Activated CD4-positive, alpha-beta T cell treated with anti-CD3 and anti-CD28 coated beads, Interleukin-2, amount 50 U/mL, for 24 hours (primary cell): ENCODE measurements at regions not wholly inside any gene's neighbourhood (a gene's known extent, or its start where the extent isn't known, plus 50 kb on each side); places are given as distances from the start of the nearest gene placed in this dataset.

Experiments used
- DNase-seq, 2 donors: peaks; one replicate each; pipeline ENCODE4 v3.0.0-alpha.2; 2020; ENCODE audit warnings: low read depth in 1 of 2, low spot score in 1 of 2

DNA sequence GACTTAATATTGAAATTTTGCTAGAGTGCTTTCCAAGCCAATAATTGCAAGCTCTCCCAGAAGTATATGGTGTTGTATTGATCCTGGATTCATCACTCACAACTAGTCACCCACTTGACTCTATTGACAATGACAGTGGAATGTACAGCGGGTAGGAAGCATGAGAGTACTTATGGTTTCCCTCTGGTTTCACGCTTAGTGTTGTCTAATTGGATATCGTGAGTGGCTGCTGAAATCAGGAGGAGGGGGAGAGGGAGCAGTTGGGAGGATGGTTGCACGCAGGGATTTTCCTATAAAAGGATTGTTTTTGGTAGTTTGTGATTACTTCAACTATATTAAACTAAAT is 1819.5 kb upstream of the TENM3 start:
- no peak for DNase-seq

DNA sequence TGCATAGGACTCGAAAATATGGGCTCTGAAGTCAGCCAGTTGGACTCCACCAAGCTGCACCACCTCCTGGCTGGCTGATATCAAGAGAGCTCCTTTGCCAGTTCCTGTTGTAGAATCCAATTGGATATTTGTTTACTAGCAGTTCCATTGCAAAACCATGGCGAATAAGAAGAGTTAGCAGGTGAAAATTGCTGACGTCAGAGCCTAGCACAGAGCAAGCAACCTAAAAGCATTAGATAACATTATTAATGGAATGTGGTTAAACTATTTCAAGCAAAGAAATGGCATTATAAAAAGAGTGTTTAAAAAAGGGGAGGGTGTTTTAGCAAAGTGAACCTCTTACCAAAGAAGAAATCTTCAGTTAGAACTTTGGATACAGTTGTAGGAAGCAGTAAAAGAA is 1816.3 kb upstream of the TENM3 start:
- no peak for DNase-seq

DNA sequence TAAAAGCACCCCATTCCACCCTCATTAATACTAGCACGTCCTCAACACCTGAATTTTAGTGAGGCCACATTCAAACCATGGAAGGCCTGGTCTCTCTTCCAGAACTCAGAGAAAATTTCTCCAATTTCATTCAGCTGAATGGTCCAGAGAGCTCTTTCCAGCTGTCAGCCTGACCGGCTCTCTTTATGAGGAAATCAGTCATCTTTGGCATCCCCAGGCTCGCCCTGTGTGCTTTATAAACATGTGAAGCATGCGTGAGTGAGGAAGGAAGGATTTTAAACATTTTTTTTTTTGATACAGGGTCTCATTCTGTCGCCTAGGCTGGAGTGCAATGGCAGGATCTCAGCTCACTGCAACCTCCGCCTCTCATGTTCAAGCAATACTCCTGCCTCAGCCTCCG is 1812.9 kb upstream of the TENM3 start:
- DNase-seq = no peak

DNA sequence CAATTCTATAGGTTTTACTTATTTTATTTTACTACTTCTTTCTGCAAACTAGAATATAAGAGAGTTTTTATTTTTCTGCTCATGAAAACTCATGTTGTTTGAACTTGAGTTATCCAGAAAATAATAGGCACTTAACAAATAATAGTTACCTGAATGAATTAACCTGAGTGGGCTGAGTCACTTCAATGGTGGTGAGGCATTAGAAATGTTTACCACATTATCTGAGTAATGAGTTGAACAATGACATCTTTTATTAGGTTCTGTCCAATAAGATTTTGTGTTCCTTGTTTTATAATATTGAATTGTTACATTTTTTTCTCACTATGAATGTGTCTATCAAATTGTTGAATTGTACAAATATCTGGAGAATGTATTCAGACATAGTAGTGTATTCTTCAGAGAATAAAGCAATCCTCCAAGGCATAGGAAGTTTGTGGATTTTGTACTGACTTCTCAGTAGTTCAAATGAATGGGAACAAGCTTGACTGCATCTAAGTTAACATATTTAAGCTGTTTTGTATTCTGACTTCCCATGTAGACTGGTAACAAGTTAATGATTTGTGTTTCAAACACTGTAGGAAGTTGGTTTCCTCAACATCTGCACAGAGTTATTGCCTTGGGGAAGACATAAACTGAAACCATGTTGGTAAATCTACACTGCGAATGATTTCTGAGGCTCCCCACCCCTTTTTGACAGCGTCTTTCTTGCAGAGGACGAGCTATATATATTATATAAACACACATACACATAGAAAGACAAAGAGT is 1808.9 kb upstream of the TENM3 start:
- DNase-seq = no peak

DNA sequence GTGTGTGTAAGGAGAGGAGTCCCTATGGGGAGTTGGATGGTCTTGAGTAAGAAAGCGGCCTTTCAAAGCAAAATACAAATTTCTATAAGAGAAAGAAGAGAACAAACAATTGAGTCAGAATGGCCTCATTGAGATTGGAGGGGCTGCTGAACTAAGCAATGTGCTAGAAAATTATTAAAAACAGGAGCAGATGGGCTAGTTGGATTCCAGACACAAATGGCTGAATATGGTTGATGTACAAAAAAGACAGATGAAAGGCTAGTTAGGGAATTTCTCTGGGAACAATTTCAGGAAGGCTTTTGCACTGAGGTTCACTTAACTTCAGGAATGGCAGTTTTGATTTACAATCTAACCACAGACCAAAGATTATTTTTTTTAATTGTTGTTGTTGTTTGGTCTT is 1806.8 kb upstream of the TENM3 start:
- no peak for DNase-seq

DNA sequence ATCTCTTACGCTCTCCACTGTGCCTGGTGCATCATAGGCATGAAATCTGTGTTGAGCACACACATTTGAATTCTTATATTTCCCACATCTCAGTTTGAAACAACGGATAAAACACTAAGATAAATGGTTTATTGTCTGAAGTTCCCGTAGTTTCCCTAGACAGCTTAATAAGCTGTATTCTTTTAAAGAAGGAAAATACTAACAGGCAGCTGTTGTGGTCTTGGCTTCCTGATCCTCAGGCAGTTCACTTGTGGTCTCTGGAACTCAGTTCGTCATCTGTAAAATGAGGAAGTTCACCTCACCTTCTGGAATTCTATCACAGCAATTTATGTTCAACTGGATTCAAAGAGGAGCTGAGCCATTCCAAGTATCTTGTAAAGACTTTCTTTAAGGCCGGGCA is 1805.6 kb upstream of the TENM3 start:
- no peak for DNase-seq

DNA sequence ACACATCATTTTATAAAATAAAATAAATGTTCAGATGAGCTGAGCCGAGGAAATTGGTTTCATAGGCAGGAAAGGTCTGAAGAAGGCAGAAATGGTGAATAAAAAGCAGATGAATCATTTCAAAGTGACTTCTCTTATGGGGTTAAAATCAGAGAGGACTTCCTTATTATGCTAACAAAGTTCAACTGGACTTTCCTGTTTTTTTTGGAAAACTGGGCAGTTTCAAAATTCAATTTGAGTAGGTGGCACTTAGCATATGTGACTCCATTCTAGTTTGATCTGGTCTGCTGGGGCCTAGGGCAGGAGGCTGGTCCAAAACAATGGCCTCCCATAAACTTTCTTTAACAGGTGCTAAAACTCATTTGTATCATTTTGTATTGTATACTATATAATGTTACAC is 1794.9 kb upstream of the TENM3 start:
- DNase-seq = no peak

DNA sequence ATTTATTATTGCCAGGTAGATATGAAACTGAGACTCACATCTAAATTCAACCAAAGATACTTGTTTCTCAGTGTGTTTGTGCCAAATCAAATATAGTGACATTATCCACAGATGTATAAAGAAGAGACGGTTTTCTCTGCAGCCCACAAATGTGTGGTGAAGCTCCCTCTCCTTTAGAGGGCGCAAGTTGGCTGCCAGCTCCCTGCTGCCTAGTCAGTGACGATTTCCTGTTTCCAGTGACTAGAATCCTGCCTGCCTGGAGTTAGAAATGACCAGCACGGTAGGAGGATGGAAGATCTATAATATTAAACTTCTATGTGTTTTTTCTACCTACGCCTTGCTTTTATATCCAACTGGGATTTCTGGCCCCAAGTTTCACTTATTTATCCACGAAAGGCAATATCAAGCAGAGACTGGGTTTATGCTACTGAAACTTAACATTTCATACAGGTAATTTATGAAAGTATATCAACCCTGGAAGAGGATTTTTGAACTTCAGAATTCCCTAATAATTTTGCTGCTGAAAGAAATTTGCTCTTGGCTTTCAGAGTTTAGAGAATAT is 1793.7 kb upstream of the TENM3 start:
- no peak for DNase-seq

DNA sequence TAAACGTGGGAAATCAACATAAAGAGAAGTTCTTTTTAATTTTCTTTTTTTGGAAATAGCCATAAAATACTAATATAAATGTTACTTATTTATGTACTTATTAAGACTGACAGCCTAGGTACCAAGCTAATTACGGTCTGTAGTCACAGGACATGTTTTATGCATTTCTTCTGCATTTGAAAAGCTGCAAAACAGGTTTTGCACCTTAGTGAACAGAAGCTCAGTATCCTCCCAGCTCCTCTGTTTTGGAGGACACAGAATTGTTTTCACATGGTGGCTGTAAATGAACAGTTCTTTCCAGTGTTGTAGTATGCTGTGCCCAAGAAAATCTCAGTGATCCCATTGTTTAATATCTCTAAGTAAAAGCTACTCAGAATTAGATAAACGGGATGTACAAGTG is 1788.0 kb upstream of the TENM3 start:
- no peak for DNase-seq

DNA sequence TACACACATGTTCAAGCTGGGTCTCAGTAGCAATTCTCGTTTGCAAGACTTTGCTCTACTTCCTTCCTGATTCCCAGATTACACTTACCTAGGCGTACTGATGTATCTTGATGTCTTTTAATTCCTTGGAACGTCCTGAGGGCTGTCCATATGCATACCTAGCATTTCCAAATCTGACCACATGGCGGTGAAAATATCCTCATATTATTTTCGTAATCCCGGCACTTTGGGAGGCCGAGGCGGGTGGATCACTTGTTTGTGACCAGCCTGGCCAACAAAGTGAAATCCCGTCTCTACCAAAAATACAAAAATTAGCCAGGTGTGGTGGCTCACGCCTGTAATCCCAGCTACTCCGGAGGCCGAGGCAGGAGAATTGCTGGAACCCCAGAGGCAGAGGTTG is 1786.3 kb upstream of the TENM3 start:
- no peak for DNase-seq

DNA sequence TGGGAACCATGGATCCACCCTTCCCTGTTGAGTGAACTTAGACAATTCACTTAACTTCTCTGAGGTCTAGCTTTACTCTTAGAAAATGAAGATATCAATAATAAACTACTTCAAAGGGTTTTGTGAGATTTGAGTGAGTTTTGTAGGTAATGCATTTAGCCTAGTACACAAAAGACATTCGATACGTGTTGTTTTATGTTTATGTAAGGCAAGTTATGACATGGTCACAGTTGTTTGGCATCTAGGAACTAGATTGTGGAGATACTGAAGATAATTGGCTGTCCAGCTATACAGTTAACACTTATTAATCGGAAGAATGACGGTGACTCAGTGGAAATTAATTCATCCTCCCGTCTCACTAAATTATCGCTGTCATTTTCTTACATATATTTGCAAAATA is 1781.1 kb upstream of the TENM3 start:
- no peak for DNase-seq

DNA sequence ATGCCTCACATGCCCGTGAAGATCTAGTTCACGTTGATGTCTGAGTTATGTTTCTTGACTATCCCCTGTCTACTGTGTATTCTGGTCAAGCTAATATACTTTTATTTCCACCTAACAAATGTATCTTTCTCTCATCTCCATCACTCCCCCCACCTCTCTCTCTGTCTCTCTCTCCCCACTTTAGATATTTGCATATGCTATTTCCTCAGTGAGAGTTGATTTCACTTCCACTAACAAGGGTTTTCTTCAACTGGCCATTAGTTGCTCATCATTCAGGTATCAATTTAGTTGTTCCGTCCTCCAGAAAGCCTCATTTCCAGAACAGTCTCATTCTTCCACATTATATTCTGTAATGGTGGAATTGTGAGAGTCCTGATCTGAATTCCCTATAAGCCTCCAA is 1777.8 kb upstream of the TENM3 start:
- no peak for DNase-seq

DNA sequence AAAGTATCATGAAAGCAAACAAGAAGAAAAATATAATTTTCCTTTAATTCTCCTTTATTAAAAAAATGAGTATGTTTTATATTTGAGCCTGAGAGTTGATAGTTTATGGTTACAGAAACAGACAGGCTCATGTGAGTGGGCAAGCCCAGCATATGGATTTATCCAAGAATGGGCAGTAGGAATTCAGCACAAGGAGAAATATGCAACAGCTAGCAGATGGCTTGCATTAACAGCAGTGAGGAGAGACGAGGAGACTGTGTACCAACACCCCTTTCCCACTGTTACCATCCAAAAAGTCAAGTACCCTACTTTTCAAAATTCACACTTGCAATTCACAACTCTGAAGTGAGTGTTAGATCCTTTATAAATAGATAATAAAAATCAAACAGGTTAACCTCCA is 1760.2 kb upstream of the TENM3 start:
- no peak for DNase-seq

DNA sequence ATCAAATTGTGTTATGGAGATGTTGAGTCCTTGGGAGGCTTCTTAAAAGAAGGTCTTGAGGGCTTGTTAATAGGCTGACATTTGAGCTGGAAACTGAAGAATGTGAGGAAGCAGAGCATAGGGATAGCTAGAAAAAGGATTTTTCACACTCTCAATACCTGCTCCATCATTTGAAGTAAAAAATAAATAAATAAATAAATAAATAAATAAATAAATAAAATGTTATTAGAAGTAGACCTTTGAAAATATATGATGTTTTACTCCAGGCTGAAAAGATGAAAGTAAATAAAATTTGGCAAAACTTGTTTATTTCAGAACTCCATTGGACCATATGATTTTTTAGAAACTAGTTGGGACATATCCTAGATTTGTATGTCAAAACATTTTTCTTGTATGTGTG is 1757.8 kb upstream of the TENM3 start:
- DNase-seq = no peak

DNA sequence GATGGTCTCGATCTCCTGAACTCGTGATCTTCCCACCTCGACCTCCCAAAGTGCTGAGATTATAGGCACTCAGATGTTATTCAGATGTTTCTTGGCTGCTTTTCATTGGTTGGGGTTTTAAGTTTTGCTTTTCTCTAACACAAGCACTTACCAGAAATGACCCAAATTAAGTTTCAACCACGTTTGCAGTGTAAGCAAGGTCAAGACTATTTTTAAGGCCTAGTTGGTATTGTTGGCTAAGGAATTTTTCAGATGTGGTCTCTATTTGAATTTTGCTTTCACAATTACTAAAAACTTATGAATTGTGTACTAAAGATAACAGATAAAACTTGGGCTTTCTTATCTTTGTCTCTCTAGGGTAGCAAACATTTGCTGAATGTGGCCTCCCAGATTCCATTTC is 1756.9 kb upstream of the TENM3 start:
- no peak for DNase-seq

DNA sequence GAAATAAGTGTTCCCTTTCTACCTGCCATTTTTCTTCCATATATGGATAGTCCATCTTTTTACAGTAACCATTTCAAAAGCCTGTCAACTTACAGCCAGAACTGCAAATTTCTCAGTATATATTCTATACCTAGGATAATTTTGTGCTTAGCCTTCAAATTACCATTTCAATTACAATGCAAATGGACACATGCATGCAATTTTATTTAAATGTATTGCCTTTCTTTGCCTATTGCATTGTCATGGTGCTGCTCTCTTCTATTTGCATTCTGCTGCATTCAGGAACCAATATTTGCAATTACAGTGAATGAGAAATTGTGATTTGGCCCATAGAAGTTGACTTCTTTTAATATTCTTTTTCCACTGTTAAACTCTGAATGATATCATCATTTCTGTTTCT is 1753.4 kb upstream of the TENM3 start:
- no peak for DNase-seq

DNA sequence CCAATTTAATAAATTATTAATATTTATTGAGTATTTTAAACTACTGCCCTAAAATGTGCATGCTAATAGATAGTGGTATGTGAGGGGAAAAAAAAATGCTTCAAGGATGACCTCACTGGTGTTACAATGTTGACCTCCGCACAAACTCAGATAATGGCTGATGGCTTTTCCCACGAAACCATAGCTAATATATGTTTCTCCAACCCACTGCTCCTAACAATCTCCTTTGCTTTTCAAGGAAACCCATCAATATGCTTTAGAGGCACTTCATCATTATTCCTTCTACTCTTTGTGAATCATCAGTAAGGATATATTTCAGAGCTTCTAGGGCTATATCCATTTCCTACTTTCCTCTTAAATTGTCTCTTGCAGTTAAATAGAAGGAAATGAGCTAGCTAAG is 1752.0 kb upstream of the TENM3 start:
- no peak for DNase-seq

DNA sequence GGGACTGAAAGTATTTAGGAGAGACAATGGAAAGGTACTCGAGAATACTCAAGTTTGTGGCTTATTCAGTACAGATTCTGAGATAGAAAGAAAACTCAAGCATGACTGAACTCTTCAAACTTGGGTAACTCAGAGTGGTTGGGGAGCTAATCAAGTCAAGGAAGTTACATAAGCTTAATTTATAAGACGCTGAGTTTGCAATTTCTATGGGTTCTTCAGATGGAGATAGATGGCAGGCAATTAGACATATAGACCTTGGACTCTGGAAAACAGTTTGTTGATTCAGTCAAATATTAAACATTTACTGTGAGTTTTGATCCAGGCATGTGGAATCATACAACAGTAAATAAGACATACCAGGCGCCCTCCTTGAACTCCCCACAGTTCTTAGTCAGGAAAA is 1749.9 kb upstream of the TENM3 start:
- no peak for DNase-seq

DNA sequence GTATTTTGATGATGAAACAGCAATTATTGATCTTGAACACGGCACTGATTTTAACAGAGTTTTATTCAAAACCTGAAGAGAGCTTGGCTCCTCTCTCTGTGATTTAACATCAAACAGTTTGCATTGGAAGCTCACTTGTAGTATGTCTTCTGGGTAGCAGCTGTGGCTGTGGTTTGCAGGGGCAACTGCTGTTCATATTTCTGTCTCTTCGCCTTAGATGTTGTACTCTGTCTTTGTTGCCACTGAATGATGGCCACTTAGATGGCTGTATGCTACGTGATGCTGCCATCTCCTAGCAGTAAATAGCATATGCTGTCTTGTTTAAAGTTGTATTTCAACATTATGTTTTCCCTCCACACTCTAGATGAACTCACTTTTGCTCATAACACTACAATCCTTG is 1743.0 kb upstream of the TENM3 start:
- no peak for DNase-seq

DNA sequence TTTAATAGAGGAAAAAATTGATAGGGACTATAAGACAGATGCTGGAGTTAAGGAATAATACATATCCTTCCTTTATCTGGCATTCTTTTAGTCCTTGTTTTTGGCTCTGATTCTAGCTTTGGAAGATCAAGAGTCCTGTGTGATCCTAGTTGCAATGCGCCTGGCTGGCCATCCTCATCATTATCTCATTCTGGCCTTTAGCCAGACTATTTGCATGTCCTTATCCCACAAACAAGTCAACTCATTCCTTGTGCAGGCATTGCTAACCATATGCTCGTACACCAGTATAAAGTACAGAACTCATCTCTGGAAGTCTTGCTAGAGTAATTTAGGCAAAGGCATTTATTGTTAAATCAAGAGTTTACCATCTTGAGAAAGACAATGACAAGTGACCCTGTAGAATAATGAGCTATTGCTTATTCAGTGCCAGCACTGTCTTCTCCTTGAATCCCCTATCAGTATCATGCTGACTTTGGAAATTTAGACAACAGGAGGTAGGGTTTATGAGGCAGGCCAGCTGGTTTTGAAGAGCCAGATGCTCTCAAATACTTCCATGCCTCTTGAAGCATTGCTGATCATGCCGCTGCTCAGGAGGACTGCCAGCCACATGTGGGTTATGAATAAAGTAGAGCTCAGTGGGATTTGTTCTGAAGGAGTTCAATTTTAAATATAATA is 1730.3 kb upstream of the TENM3 start:
- no peak for DNase-seq

DNA sequence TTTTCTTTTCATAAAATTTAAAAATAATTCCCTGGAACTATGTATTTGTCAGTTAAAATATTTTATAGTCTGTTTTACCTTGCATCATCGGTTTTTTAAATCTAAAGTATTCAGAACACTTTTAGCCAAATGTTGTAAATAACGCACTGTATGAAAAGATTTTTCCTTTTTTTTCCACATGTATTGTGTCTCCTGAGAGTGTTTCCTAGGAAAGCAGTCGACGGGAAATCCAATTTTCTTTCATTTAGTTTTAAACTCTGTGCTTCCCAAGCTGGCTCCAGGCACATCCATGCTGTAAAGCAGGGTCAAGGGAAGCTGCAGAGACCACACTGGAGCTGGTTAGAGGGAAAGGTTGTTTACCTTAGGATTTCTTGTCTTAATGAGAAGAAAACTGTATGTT is 1724.3 kb upstream of the TENM3 start:
- no peak for DNase-seq

DNA sequence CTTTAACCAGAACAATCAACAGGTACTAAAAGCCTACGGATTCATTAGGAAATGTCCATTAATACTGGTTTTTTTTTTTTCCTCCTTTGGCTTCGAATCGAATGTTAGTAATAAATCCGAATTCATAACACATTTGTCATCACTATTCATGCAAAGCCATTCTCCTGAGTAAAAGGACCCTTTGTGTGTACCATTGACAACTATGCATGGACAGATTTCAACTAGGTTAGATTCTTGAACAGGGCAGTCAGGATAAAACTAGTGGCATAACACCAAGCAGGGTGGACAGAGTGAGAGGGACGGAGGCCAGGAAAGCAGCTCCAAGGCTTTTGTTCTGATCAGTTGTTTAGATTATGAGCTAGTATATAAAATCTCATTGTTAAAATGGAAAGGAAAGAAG is 1722.0 kb upstream of the TENM3 start:
- no peak for DNase-seq

DNA sequence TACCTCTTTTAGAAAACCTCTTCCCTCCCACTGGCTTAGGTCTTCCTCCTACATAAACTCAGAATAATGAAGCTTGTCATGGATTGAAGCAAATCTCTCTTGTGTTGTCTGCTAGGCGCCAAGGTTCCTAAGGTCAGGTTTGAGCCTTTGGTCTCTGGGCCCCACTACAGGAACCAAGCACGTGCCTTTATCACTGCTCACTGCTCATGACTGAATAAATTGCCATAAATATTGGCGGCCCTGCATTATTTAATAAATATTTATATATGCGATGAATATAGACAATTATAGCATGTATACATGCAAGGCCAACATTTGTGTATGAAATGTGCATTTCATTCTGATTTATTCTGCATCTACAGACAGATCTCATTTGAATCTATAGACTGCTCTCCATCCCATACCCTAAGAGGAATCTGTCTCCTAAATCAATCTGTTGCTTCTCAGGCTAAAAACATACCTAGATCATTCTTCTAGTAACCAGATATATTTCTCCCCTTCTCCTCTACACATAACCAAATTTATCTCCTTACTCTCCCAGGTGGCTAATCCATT is 1717.6 kb upstream of the TENM3 start:
- DNase-seq = no peak
